OCI-LY7 (cell line): ENCODE measurements at regions not wholly inside any gene's neighbourhood (a gene's known extent, or its start where the extent isn't known, plus 50 kb on each side); places are given as distances from the start of the nearest gene placed in this dataset.

Experiments used
- BruUV-seq: library from RNA; stranded (reverse); fragments of 400-500 nt; replicated peaks from 2 replicates; lab custom pipeline; 2021; lab: Mats Ljungman, UMichigan
- CTCF ChIA-PET: fragments of 300-600 bp; sonication (Branson Sonifier 250); formaldehyde crosslinking; loops from one replicate; lab custom pipeline; 2022; ENCODE audit warnings: antibody characterized with exemption; ENCODE audit not compliant: unreplicated experiment; lab: Charles Lee
- POLR2A ChIA-PET: fragments of 300-600 bp; sonication (Branson Sonifier 250); formaldehyde crosslinking; loops from one replicate; lab custom pipeline; 2022; ENCODE audit warnings: antibody characterized with exemption; lab: Charles Lee
- DNase-seq: peaks from one replicate; pipeline ENCODE4 v3.0.0-alpha.2; 2015; ENCODE audit warnings: low spot score
- H2AFZ ChIP-seq: fragments of 200-600 bp; sonication (generic), shearing (Covaris generic); 2 replicates; pipeline ENCODE4 v1.6.1; 2014; ENCODE audit warnings: mild to moderate bottlenecking, antibody characterized with exemption, low read length, moderate library complexity
- H3K27ac ChIP-seq: fragments of 200-600 bp; sonication (generic); 2 replicates; pipeline ENCODE4 v1.5.1; 2014; ENCODE audit warnings: mixed run types, low read depth, mild to moderate bottlenecking, moderate library complexity, low read length, inconsistent platforms; ENCODE audit not compliant: poor library complexity, severe bottlenecking
- H3K36me3 ChIP-seq: fragments of 200-600 bp; sonication (generic); 2 replicates; pipeline ENCODE4 v1.6.1; 2014; ENCODE audit warnings: mild to moderate bottlenecking, antibody characterized with exemption, low read length, moderate library complexity, mixed read lengths; ENCODE audit not compliant: insufficient read depth
- H3K4me1 ChIP-seq: fragments of 200-600 bp; sonication (generic); 2 replicates; pipeline ENCODE4 v1.5.1; 2014; ENCODE audit warnings: mild to moderate bottlenecking, low read length; ENCODE audit not compliant: insufficient read depth, poor library complexity, severe bottlenecking
- H3K4me2 ChIP-seq: fragments of 200-600 bp; sonication (generic); 2 replicates; pipeline ENCODE4 v1.6.1; 2014; ENCODE audit warnings: mild to moderate bottlenecking, low read length
- H3K4me3 ChIP-seq: fragments of 200-600 bp; sonication (generic); 2 replicates; pipeline ENCODE4 v1.5.1; 2014; ENCODE audit warnings: mild to moderate bottlenecking, low read depth, low read length; ENCODE audit not compliant: poor library complexity, severe bottlenecking
- H3K79me2 ChIP-seq: fragments of 200-600 bp; sonication (generic); 2 replicates; pipeline ENCODE4 v1.6.1; 2016; ENCODE audit warnings: low read depth, mild to moderate bottlenecking, low read length, moderate library complexity, mixed read lengths; ENCODE audit not compliant: insufficient read depth
- H3K9me2 ChIP-seq: fragments of 200-600 bp; sonication (generic); 2 replicates; pipeline ENCODE4 v1.6.1; 2016; ENCODE audit warnings: mild to moderate bottlenecking, low read length, mixed read lengths; ENCODE audit not compliant: insufficient read depth
- H3K9me3 ChIP-seq: fragments of 200-600 bp; sonication (generic); 2 replicates; pipeline ENCODE4 v1.6.1; 2014; ENCODE audit warnings: mild to moderate bottlenecking, mixed run types, low read length, mixed read lengths
- H4K20me1 ChIP-seq: fragments of 200-600 bp; sonication (generic); 2 replicates; pipeline ENCODE4 v1.6.1; 2014; ENCODE audit warnings: mild to moderate bottlenecking, antibody characterized with exemption, low read length, moderate library complexity, mixed read lengths; ENCODE audit not compliant: insufficient read depth
- EZH2phosphoT487 ChIP-seq: fragments of 200-600 bp; sonication (generic); IDR thresholded peaks from 2 replicates; pipeline ENCODE4 v1.6.1; 2018; ENCODE audit warnings: low read depth, borderline replicate concordance, mild to moderate bottlenecking, mixed run types, antibody characterized with exemption, low read length, moderate library complexity, mixed read lengths
- intact Hi-C: fragments of 100-400 bp; cut with micrococcal nuclease; formaldehyde crosslinking; loops from one replicate; pipeline ENCODE4 v1.10.0; 2022; ENCODE audit not compliant: unreplicated experiment
- TF ChIP-seq, protein P1 (sequence below): fragments of 200-600 bp; sonication (generic); conservative IDR thresholded peaks from 2 replicates; pipeline ENCODE4 v1.5.1; 2014; ENCODE audit warnings: mild to moderate bottlenecking, antibody characterized with exemption, low read length, moderate library complexity, mixed read lengths

DNA sequence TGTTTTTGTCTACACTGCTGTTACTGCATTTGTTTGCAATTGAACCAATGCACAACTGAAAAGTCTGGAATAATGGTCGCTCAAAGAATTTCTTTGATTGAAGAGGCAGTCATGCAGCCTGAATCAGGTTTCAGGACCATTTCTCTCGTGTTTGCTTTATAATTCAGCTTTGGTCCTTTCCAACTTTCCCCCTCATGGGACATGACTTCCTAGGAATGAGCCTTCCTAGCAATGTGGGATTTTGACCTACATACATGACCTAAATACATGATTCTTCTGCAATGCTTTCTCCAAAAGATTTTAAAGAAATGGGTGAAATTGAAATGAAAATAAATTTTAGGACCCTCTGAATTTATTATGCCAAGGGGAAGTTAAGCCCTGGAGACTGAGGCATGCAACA lies 197.4 kb downstream of the MREG start:
- CTCF ChIA-PET, result no interaction called here

DNA sequence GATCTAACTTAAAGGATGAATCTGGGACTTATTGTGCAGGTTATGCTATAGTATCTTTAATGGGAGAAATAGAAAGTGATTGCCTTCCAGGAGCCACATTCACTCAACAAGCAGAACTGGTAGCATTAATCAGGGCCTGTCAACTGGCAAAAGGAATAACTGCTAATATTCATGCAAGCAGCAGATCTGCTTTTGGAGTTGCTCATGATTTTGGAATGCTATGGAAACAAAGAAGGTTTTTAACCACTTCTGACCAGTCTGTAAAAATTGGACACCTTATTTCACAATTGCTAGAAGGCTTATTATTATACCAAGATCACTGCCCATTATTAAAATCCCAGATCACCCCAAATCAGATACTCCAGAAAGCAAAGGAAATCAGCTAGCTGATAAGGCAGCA lies 200.4 kb downstream of the MREG start:
- Histone ChIP-seq H4K20me1 (no peaks in the 10 kb centered on the region; the same call in none of the 2 replicates), H3K4me2 (no peak overlapping the region), H3K9me3 (no peaks in the 10 kb centered on the region), H2AFZ (no peak overlapping the region), H3K79me2 (no peaks in the 10 kb centered on the region), H3K4me3 (no peak overlapping the region), H3K9me2 (no peaks in the 10 kb centered on the region), H3K4me1 (peaks cover 31% of the 10 kb centered on the region), H3K27ac (no peak overlapping the region), H3K36me3 (no peaks in the 10 kb centered on the region)
- BruUV-seq, result no TSS peak
- ChIA-PET POLR2A (interaction anchor here (1.1 to 1.6 kb wide), 4 partner anchors 10 to 18 kb away, joined by 3 to 5 read pairs (median 4); no protein-coding TSS in a partner anchor), CTCF (no interaction called here)
- no peak for DNase-seq
- intact Hi-C loops, result no loop called here
- TF ChIP-seq, protein P1, sequence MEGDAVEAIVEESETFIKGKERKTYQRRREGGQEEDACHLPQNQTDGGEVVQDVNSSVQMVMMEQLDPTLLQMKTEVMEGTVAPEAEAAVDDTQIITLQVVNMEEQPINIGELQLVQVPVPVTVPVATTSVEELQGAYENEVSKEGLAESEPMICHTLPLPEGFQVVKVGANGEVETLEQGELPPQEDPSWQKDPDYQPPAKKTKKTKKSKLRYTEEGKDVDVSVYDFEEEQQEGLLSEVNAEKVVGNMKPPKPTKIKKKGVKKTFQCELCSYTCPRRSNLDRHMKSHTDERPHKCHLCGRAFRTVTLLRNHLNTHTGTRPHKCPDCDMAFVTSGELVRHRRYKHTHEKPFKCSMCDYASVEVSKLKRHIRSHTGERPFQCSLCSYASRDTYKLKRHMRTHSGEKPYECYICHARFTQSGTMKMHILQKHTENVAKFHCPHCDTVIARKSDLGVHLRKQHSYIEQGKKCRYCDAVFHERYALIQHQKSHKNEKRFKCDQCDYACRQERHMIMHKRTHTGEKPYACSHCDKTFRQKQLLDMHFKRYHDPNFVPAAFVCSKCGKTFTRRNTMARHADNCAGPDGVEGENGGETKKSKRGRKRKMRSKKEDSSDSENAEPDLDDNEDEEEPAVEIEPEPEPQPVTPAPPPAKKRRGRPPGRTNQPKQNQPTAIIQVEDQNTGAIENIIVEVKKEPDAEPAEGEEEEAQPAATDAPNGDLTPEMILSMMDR, result no peak
- no peak for TF ChIP-seq EZH2phosphoT487

More for the DNA sequence above, 197.4 kb downstream of the MREG start:
- Histone ChIP-seq H3K4me2 (no peak overlapping the region), H3K9me3 (no peaks in the 10 kb centered on the region), H4K20me1 (no peaks in the 10 kb centered on the region; the same call in none of the 2 replicates), H3K27ac (no peak overlapping the region), H3K9me2 (no peaks in the 10 kb centered on the region), H3K4me1 (peaks cover 25% of the 10 kb centered on the region), H3K36me3 (no peaks in the 10 kb centered on the region), H2AFZ (no peak overlapping the region), H3K79me2 (no peaks in the 10 kb centered on the region), H3K4me3 (no peak overlapping the region)
- intact Hi-C loops, result no loop called here
- POLR2A ChIA-PET, result interaction anchor here (1.0 kb wide), 1 partner anchor 13 kb away, joined by 3 read pairs; no protein-coding TSS in a partner anchor
- no peak for TF ChIP-seq EZH2phosphoT487
- TF ChIP-seq, protein P1, result no peak
- no peak for DNase-seq
- BruUV-seq, result no TSS peak
